DMS 273 treated with DMSO at 0.1 percent for 48 hours (cell line): ENCODE measurements at regions not wholly inside any gene's neighbourhood (a gene's known extent, or its start where the extent isn't known, plus 50 kb on each side); places are given as distances from the start of the nearest gene placed in this dataset.
"Not testable (repeated sequence)": the region's sequence is repeated elsewhere in the genome, so short reads cannot be mapped to it uniquely, and the experiment has no call there.

ENCODE experiments used
- DNase-seq: peaks from one replicate; lab custom pipeline; 2025; lab: John Stamatoyannopoulos, UW

GRCh38 chr4:81723019-81723884 is 251.5 kb upstream of the RASGEF1B start:
- no peak for DNase-seq

GRCh38 chr4:81722290-81722851 is 250.7 kb upstream of the RASGEF1B start:
- DNase-seq = peak; percentile 98

- no peak for DNase-seq
These were observed 244.1 kb upstream of the RASGEF1B start for GRCh38 chr4:81715757-81716156.

- DNase-seq = not testable (repeated sequence)
These were observed 243.7 kb upstream of the RASGEF1B start for GRCh38 chr4:81715357-81715756.

GRCh38 chr4:81714291-81714690 is 242.6 kb upstream of the RASGEF1B start:
- DNase-seq = no peak

- DNase-seq = no peak
These were observed 241.0 kb upstream of the RASGEF1B start for GRCh38 chr4:81712714-81713113.

- no peak for DNase-seq
These were observed 232.8 kb upstream of the RASGEF1B start for GRCh38 chr4:81704461-81704860.

- no peak for DNase-seq
These were observed 228.5 kb upstream of the RASGEF1B start for GRCh38 chr4:81700189-81700588.

GRCh38 chr4:81698538-81699296 is 227.0 kb upstream of the RASGEF1B start:
- no peak for DNase-seq

- no peak for DNase-seq
These were observed 222.6 kb upstream of the RASGEF1B start for GRCh38 chr4:81694176-81694913.

- no peak for DNase-seq
These were observed 219.2 kb upstream of the RASGEF1B start for GRCh38 chr4:81690871-81691270.

GRCh38 chr4:81688085-81688484 is 216.4 kb upstream of the RASGEF1B start:
- DNase-seq = no peak

GRCh38 chr4:81687471-81687870 is 215.8 kb upstream of the RASGEF1B start:
- DNase-seq = no peak

GRCh38 chr4:81685104-81685503 is 213.4 kb upstream of the RASGEF1B start:
- DNase-seq = no peak

- peak; percentile 15 for DNase-seq
These were observed 212.6 kb upstream of the RASGEF1B start for GRCh38 chr4:81684352-81684751.

- no peak for DNase-seq
These were observed 210.8 kb upstream of the RASGEF1B start for GRCh38 chr4:81682492-81682891.

GRCh38 chr4:81679315-81679714 is 207.6 kb upstream of the RASGEF1B start:
- DNase-seq = no peak

- DNase-seq = no peak
These were observed 207.1 kb upstream of the RASGEF1B start for GRCh38 chr4:81678801-81679200.

GRCh38 chr4:81676537-81676936 is 204.8 kb upstream of the RASGEF1B start:
- no peak for DNase-seq

GRCh38 chr4:81675791-81676393 is 204.2 kb upstream of the RASGEF1B start:
- no peak for DNase-seq

- DNase-seq = no peak
These were observed 202.3 kb upstream of the RASGEF1B start for GRCh38 chr4:81673961-81674360.

GRCh38 chr4:81668328-81668727 is 196.6 kb upstream of the RASGEF1B start:
- not testable (repeated sequence) for DNase-seq
